ENCODE measurements at regions not wholly inside any gene's neighbourhood (a gene's known extent, or its start where the extent isn't known, plus 50 kb on each side); places are given as distances from the start of the nearest gene placed in this dataset.

- TF ChIP-seq SIN3A (IDR thresholded peaks at IDR 0.05; ENCODE audit: borderline replicate concordance, insufficient read depth, low read length) (no peak), TAF1 (IDR thresholded peaks at IDR 0.05; ENCODE audit: borderline replicate concordance, insufficient read depth, low read length) (no peak), REST (IDR thresholded peaks at IDR 0.05; ENCODE audit: insufficient read depth in 1 of 2, low read depth in 2 of 2, low read length in 2 of 2) (no peak), FOXP2 (optimal IDR thresholded peaks at IDR 0.05; ENCODE audit: borderline replicate concordance, extremely low read depth, extremely low read length, insufficient read depth) (no peak), POLR2AphosphoS5 (IDR thresholded peaks at IDR 0.05; ENCODE audit: low read depth, low read length) (no peak)
Observed at GRCh38 chr13:94902722-94903407, 190.5 kb upstream of the SOX21 start.

GRCh38 chr13:94901070-94901469 is 188.7 kb upstream of the SOX21 start:
- TF ChIP-seq TAF1 (IDR thresholded peaks at IDR 0.05; ENCODE audit: borderline replicate concordance, insufficient read depth, low read length) (no peak), SIN3A (IDR thresholded peaks at IDR 0.05; ENCODE audit: borderline replicate concordance, insufficient read depth, low read length) (no peak), FOXP2 (optimal IDR thresholded peaks at IDR 0.05; ENCODE audit: borderline replicate concordance, extremely low read depth, extremely low read length, insufficient read depth) (no peak), POLR2AphosphoS5 (IDR thresholded peaks at IDR 0.05; ENCODE audit: low read depth, low read length) (no peak), REST (IDR thresholded peaks at IDR 0.05; ENCODE audit: insufficient read depth in 1 of 2, low read depth in 2 of 2, low read length in 2 of 2) (no peak)

GRCh38 chr13:94896719-94897317 is 184.5 kb upstream of the SOX21 start:
- TF ChIP-seq POLR2AphosphoS5 (IDR thresholded peaks at IDR 0.05; ENCODE audit: low read depth, low read length) (no peak), FOXP2 (optimal IDR thresholded peaks at IDR 0.05; ENCODE audit: borderline replicate concordance, extremely low read depth, extremely low read length, insufficient read depth) (no peak)

- TF ChIP-seq SIN3A (IDR thresholded peaks at IDR 0.05; ENCODE audit: borderline replicate concordance, insufficient read depth, low read length), result no peak
- no peak for TF ChIP-seq REST (IDR thresholded peaks at IDR 0.05; ENCODE audit: insufficient read depth in 1 of 2, low read depth in 2 of 2, low read length in 2 of 2)
Observed at GRCh38 chr13:94896238-94896637, 183.9 kb upstream of the SOX21 start.

GRCh38 chr13:94886191-94886590 is 173.8 kb upstream of the SOX21 start:
- TF ChIP-seq TAF1 (IDR thresholded peaks at IDR 0.05; ENCODE audit: borderline replicate concordance, insufficient read depth, low read length) (no peak), FOXP2 (optimal IDR thresholded peaks at IDR 0.05; ENCODE audit: borderline replicate concordance, extremely low read depth, extremely low read length, insufficient read depth) (no peak), SIN3A (IDR thresholded peaks at IDR 0.05; ENCODE audit: borderline replicate concordance, insufficient read depth, low read length) (no peak), POLR2AphosphoS5 (IDR thresholded peaks at IDR 0.05; ENCODE audit: low read depth, low read length) (no peak), REST (IDR thresholded peaks at IDR 0.05; ENCODE audit: insufficient read depth in 1 of 2, low read depth in 2 of 2, low read length in 2 of 2) (no peak)
